GM19240 (cell line): ENCODE measurements at regions not wholly inside any gene's neighbourhood (a gene's known extent, or its start where the extent isn't known, plus 50 kb on each side); places are given as distances from the start of the nearest gene placed in this dataset.
A peak's percentile ranks its signal among the peaks of the same experiment; 100 is the strongest.
"Not testable (repeated sequence)": the region's sequence is repeated elsewhere in the genome, so short reads cannot be mapped to it uniquely, and the experiment has no call there.

ENCODE experiments used
- DNase-seq: peaks from one replicate; pipeline ENCODE4 v3.0.0; 2011; ENCODE audit warnings: low spot score; ENCODE audit not compliant: insufficient read length

DNA sequence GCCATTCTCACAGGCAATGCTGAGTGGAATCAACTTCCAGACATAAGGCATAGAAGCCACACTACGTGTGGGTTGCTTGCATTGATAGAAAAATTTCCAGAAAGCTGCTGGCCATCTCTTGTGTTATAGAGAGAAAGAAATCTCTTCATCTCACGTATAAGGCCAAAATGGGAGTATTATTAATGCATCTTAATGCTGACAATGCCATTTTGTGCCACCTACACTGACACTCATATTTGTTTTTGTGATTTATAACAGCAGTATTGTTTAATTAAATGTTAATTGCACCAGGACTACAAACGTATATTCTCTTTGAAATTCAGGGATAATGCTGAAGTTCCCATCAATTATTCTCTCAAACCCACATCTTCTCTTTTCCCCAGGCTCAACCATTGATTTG lies 56.1 kb upstream of the TMEM132D start:
- no peak for DNase-seq

DNA sequence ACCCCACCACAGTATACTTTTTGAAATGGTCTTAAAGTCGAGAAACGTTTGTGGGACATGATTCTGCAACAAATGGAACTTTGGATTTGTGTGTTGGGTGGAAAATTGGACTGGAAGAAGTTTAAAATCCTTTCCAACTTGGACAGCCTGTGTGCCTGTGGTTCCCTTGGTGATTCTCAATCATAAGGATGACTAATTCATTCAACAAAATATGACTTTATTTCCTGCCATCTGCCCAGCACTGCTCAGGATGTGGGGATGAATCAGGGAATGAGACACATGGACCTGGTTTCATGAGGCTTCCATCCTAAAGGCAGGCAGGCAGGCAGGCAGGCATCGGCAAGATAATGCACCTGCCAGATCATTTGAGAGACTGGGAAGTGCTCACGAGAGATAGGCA lies 57.3 kb upstream of the TMEM132D start:
- no peak for DNase-seq

DNA sequence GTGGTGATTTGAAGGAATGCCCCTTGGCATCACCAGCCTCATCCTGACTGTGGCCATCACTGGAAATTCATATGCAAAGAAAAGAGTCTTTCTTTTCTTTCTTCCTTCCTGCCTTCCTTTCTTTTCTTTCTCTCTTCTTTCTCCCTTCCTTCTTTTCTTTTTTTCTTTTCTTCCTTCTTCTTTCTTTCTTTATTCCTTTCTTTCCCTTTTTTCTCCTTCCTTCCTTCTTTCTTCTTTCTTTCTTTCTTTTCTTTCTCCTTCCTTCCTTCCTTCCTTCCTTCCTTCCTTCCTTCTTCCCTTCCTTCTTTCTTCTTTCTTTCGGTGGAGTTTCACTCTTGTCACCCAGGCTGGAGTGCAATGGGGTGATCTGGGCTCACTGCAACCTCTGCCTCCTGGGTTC lies 58.0 kb upstream of the TMEM132D start:
- DNase-seq, result no peak

DNA sequence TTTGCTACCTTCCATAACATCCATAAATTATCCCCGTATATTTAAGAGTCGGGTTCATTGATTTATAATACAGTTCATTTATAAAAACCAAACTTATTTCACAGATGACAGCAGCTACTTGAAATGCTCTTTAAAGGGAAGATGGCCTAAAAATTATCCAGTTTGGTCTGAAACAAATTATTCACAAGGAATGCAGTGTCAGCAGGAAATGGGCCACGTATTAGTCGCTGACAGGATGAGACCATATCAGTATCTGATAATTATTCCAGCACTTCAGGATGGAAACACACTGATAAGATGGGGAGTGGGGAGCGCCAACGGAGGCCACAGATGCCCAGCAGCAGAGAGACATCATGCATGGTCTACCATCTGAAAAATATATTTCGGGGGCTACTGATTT lies 60.5 kb upstream of the TMEM132D start:
- DNase-seq, result no peak

DNA sequence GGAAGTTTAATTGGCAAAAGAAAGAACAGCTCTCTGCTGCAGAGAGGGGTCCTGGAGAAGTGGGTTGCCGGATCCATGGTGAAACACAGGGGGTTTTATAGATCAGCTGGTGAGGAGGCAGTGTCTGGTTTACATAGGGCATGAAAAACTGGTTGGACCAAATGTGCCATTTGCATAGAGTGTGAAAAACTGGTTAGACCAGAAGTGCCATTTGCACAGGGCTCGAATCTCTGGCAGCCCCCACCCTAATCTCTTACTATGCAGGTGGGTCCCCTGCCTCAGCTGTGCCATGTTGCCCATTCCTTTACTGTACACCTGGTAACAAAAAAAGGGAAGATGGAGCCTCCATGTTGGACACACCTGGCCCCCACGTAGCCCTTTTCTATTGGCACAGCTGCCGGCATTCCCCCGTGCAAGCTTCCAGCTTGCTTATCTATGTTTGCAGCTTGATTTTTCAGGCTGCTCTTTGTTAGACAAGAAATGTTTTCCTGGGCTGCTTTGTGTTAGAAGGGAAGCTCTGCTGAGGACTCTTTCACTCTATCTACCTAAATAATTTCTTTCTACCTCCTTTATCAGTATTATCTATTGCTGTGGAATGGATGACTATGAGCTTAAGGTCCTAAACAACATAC lies 61.1 kb upstream of the TMEM132D start:
- no peak for DNase-seq

DNA sequence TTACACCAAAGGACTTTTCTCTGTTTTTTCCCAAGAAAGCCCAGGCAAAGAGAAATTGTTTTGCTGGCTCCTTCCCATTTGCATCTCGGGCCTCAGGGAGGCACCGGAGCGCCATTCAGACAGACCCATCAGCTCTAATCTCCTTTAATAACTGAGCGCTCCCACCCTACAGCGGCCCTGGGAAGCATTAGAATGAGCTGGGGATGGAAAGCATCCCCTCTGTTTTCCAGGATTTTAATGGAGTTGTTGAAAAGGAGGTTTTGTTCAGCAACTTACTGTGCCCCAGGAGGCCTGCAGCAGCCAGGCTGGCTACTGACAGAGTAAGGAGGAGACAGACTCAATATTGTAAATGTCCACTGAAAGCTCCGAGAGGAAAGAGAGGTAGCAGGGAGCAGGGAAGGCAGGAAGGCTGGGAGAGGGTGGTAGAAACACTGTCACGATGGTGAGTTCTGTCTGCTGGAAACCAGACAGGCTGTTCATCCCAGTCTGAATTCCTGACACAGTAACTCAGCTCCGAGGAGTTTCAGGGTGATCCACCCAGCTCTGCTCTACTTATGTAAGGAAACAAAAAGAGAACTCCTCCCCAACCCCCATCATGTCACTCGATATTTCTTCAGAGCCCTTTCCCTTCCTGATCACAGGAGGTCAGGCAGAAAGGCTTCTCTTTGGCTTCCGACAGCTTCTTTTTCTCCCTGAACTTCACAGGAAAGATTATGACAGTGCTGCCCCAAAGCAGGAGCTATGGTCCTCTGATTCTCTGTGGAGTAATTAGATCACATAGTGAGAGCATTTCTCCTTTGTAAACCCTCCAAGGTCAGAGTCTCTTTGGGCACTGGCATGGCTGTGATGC lies 62.5 kb upstream of the TMEM132D start:
- DNase-seq, result no peak

DNA sequence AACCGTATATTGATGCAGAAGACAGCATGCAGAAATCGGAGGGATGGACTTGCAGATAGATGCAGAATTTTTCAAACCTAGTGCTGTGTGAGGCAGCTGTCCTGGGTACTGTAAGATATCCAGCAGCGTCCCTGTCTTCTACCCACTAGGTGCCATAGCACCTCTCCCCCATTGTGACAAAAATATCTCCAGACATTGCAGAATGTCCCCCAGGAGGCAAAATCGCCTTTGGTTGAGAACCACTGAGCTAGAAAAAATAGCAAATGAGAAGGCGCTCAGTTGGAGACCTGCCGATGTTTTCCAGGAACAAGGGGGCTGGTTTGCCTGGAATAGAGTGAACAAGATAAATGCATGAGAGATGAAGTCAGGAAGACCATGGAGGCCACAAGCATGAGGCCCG lies 67.9 kb upstream of the TMEM132D start:
- DNase-seq, result no peak

DNA sequence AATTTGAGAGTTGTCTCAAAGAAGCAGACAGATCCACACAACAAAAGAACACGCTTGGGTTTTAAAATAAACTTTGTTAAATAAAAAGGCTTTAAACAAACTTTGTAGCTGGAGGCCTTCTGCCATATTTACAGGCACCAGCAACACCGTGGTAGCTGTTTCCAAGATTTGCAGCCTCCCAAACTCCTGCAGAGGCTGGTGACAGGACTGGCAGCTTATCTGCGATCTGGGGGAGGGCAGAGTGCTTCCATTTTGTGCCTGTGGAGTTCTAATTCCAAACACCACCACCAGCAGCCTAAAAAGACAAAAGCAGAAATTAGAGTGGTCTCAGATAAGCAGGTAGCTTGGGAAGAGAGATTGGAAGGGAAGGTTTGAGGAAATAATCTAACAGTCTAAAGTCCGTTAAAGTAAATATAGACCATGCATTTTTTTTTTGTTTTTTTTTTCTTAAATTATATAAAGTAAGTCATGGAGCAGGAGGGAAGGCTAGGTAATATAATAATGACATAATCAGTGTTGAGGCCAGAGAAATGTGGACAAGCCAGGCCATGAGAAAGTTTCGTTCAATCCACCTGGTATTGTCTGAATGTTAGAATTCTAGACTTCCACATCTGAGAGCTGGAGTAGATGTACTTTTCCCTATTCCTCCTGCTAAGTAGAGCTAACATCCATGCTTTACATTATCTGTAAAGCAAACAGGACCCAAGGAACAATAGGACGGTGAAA lies 69.6 kb upstream of the TMEM132D start:
- no peak for DNase-seq

DNA sequence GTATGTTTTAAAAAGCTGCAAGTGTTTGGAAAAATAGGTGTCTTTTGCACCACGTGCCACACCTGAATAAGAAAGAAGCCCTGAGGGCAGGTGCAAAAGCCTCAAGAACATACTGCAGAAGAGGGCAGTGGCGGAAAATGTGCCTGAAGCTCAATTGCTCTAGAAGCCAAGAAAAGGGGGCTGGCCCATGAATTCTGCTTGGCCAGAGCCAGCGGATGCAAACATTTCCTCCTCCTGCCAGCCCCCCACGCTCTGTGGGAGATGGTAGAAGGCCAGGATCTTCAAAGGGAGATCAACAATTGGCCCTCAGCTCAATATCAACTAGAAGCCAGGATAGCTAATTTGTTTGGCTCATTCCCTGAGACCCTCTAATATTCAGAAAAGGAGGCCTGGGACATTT lies 80.3 kb upstream of the TMEM132D start:
- DNase-seq, result no peak

DNA sequence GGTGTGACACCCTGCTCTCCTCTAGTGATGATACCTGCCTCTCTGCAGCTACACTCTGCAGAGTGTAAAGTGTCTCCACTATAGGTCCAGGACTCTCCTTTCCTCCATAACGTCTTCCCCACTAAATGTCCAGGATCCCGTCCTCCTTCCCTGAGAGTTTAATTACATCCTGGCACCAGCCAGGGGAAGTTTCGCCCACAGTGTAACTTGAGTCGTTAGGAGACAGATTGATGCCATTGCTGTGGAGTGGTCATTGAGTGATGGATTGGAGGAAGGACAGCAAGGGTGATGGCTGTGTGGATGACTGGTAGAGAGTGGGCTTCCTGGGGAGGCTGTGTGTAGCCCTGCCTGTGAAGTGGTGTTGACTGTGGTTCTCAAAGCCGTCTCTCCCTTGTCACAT lies 84.0 kb upstream of the TMEM132D start:
- no peak for DNase-seq

DNA sequence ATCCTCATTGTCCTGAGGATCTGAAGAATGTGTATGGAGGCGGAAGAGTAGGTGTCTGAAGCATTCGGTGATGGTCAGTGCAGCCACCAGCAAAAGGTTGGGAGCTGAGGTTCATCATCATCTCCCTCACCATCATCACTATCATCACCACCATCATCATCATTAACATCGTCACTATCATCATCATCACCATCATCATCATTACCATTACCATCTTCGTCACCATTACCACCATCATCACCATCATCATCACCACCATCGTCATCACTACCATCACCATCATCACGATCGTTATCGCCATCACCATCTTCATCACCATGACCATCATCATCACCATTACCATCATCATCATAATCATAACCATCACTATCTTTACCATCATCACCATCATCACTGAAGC lies 90.8 kb upstream of the TMEM132D start:
- no peak for DNase-seq

DNA sequence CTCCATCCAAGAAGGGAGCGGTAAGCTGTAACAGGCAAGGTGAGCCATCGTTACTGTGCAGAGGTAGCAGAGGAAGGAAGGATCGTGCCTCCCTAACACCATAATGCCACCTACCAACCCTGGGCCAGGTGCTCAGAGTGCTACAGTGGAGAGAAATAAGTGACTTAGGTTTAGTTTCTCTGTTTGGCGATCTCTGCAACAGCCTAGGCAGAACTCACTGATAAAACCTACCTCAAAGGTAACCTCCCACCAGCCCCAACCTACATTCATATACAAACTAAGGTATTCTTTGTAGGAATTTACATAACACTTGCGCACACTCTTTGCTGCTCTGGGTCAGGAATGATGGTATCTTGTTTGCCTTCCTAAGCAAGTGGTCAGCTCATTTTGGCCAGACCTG lies 93.4 kb upstream of the TMEM132D start:
- no peak for DNase-seq

DNA sequence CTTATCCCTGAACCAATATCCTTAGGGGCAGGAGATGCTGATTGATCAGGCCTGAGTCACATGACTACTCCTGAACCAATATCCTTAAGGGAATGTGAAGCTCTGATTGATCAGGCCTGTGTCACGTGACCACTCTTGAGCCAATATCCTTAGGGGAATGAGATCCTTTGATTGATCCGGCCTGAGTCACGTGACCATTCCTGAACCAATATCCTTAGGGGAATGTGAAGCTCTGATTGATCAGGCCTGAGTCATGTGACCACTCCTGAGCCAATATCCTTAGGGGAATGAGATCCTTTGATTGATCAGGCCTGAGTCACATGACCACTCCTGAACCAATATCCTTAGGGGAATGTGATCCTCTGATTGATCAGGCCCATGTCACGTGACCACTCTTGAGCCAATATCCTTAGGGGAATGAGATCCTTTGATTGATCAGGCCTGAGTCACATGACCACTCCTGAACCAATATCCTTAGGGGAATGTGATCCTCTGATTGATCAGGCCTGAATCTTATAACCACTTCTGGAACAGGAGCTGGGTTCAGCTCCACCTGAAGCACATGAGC lies 100.6 kb upstream of the TMEM132D start:
- DNase-seq, result not testable (repeated sequence)

DNA sequence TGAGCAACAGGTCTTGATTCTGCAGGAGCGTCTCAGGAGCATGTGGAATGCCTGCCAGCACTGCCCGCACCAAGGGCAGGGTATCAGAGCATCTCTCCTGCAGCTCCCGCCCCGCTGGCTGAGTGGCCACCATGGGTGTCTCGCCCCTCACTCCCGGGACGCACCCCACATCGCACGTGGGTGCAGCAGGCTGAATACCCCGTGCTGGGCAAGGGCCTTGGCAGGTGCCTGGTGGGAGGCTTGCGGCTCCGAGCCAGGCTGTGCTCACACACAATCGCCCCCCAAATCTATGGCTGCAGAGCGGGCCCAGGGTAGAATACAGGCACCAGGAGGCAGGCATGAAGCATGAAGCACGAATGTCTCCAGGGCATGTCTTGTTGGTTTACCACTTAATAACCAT lies 103.9 kb upstream of the TMEM132D start:
- no peak for DNase-seq

DNA sequence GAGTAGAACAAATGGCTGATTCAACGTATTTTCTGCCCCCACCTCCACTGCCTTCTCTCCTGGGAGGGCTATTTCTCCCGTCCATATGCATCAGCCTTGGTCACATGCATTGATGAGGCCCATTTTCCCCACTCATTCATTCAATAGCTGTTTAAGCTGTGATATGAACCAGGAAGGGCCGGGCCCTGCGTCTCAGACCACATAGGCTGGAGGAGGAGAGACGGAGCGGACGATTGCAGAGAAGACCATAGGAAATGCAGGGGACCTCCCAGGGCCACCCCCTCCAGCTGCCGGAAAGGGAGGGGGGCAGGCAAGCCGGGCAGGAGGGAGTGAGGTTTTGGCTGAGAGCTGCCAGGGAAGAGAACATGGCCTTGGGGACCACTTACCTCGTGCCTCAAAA lies 104.4 kb upstream of the TMEM132D start:
- DNase-seq, result no peak

DNA sequence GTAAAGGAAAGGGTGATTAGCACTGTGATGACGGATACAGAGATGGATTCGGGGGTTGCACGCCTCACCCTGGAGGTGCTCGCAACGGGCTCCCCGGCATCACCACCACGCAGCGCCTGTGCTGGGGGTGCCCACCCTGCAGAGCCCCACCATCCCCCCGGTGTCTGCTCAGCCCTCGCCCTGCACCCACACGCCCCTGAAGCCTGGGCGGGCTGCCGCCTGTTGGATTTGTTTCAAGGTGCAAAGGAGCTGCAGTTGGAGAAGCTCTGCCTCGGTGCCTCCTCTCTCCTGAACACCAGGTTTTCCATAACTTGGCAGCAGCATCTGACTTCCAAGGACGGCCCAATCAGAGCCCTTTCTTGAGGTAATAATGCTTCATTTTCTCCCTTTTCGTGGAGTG lies 106.1 kb upstream of the TMEM132D start:
- no peak for DNase-seq

DNA sequence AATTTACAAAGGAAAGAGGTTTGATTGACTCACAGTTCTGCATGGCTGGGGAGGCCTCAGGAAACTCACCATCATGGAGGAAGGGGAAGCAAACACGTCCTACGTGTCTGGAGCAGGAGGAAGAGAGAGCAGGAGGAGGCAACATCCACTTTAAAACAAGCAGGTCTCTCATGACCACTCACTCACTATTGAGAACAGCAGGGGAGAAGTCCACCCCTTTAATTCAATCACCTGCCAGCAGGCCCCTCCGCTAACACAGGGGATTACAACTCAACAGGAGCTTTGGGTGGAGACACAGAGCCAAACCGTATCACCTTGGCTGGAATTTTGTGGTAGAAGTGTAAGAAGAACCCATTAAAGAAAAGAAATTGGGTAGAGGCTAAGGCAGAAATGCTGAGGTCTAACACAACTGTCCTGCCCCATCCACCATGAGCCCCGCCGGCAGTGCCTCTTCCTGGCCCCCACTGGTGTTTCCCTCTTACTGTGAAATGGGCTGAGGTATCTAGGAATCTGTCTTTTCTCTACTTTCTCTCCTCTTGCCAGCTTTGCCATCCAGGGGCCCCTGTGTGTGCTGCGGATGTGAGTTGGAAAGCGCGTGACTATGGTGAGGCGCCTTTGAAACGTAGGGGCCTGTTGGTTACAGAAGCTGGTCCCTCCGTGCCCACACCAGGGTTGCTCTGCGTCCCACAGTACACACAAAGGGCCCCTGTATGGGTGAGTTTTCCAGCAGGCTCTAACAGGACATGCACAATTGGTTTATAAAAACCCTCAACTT lies 108.0 kb upstream of the TMEM132D start:
- DNase-seq, result no peak

DNA sequence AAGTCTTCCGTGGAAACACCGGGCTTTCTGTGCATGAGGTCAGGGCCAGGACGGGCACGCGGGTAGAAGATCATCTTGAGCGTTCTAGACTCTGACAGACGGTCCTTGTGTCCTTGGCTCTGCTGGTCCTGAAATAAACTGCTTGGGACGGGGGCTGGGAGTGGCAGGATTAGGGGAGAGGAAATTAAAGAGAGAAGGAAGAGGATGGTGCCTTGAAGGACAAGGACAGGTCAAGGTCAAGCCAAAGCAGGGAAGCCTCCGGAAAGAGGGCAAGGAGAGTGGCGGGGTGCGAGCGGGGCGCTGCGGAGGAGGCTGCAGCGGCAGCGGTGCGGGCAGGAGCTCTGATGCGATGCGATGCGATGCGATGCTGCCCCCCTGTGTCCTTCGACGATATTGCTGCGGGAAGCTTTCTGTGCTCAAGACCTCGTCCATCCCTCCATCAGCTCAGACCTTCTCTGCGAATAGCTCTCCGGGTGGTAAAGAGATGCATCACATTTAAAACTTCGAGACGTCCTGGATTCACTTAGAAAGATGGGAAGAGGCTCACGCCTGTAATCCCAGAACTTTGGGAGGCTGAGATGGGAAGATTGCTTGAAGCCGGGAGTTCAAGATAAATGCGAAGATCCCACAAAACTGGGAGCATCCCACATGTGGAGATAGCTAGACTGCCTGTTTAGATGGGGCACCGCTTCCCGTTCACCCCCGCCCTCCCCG lies 110.1 kb upstream of the TMEM132D start:
- peak; percentile 41 for DNase-seq

DNA sequence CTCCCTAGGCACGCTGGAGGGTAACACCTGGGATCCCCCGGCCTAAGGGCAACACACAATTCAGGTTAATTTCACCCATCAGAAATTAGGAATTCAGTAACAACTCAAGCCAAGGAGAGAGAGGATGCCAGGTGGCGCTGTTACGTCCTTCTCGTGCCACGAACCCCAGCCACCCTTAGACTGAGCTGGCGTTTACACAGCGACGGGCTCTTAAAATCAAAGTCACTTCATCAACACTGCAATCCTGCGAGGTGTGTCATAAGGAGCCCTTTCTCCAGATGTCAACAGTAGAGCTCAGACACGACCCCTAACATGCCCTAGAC lies 110.6 kb upstream of the TMEM132D start:
- no peak for DNase-seq

DNA sequence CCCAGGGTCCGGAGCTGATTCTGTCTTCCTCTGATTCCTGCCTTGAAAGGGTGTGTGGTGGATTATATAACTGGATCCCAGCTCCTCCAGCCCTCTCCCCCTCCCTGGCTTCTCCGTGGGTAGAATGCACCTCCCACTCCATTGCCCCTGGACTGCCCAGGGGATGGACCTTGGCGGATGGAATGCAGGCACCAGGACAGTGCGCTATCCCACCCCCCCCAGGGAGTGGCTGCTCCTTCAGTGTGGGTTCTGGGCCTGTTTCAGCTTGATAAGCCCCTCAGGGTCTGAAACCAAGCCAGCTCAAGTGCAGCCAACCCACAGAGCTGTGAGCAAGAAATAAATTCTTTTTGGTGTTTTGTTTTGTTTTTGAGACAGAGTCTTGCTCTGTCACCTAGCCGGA lies 112.4 kb upstream of the TMEM132D start:
- DNase-seq, result no peak

DNA sequence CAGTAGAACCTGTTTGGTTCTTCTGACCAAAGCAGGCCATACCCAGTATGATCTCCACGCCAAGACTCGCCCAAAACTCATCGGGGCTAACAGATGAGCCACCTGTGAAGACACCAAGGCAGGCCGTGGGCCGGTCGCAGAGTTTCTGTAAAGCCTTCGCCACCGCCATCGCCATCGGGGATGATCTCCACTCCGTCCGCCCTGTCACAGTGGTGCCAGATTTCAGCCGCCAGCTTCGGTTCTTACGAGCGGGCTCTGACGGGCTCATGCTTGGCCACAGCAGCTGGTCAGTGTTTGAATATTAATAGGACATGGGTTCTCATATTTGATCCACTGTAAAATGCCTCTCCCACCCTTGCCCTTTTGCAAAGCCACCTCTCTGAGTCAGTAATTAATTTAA lies 113.2 kb upstream of the TMEM132D start:
- DNase-seq, result no peak
